Kidney epithelial cell (primary cell): ENCODE measurements at regions not wholly inside any gene's neighbourhood (a gene's known extent, or its start where the extent isn't known, plus 50 kb on each side); places are given as distances from the start of the nearest gene placed in this dataset.
"Not testable (repeated sequence)": the region's sequence is repeated elsewhere in the genome, so short reads cannot be mapped to it uniquely, and the experiment has no call there.

ENCODE experiments used
- DNase-seq: peaks from one replicate; pipeline ENCODE4 v3.0.0-alpha.2; 2010; ENCODE audit warnings: low read depth
- H3K27me3 ChIP-seq: 2 replicates; pipeline ENCODE4 v1.6.0; 2011; ENCODE audit warnings: low read length; ENCODE audit not compliant: control insufficient read depth, insufficient read depth
- H3K36me3 ChIP-seq: 2 replicates; pipeline ENCODE4 v1.5.1; 2011; ENCODE audit warnings: low read length; ENCODE audit not compliant: control insufficient read depth, insufficient read depth
- H3K4me3 ChIP-seq: 2 replicates; pipeline ENCODE4 v1.5.1; 2011; ENCODE audit warnings: low read depth, mild to moderate bottlenecking, control low read depth, low read length
- CTCF ChIP-seq: IDR thresholded peaks from 2 replicates; pipeline ENCODE4 v1.5.1; 2011; ENCODE audit warnings: mild to moderate bottlenecking, moderate library complexity, low read length, control low read depth, inconsistent platforms; ENCODE audit not compliant: insufficient read depth, poor library complexity, severe bottlenecking

- no peak for DNase-seq
- TF ChIP-seq CTCF, result no peak
- no peak overlapping the region for H3K4me3 ChIP-seq
- no peaks in the 10 kb centered on the region for H3K27me3 ChIP-seq
- no peaks in the 10 kb centered on the region for H3K36me3 ChIP-seq
Measured at GRCh38 chr17:52899235-52899634, 740.7 kb upstream of the CA10 start.

- Histone ChIP-seq H3K4me3 (no peak overlapping the region), H3K27me3 (no peaks in the 10 kb centered on the region), H3K36me3 (no peaks in the 10 kb centered on the region)
- DNase-seq, result no peak
- no peak for TF ChIP-seq CTCF
Measured at GRCh38 chr17:52895272-52895671, 736.8 kb upstream of the CA10 start.

GRCh38 chr17:52892334-52892733 is 733.8 kb upstream of the CA10 start:
- H3K36me3 ChIP-seq, result no peaks in the 10 kb centered on the region
- DNase-seq, result no peak
- H3K4me3 ChIP-seq, result no peak overlapping the region
- H3K27me3 ChIP-seq, result no peaks in the 10 kb centered on the region
- TF ChIP-seq CTCF, result no peak

- Histone ChIP-seq H3K36me3 (no peaks in the 10 kb centered on the region), H3K27me3 (peaks cover 4% of the 10 kb centered on the region), H3K4me3 (no peak overlapping the region)
- DNase-seq, result no peak
- no peak for TF ChIP-seq CTCF
Measured at GRCh38 chr17:52885882-52886281, 727.4 kb upstream of the CA10 start.

GRCh38 chr17:52883907-52884491 is 725.5 kb upstream of the CA10 start:
- H3K4me3 ChIP-seq, H3K27me3 ChIP-seq, DNase-seq, H3K36me3 ChIP-seq: not testable (repeated sequence)

GRCh38 chr17:52846767-52847166 is 688.3 kb upstream of the CA10 start:
- not testable (repeated sequence) for DNase-seq, H3K36me3 ChIP-seq, H3K4me3 ChIP-seq, H3K27me3 ChIP-seq

- DNase-seq, result no peak
- no peaks in the 10 kb centered on the region for H3K36me3 ChIP-seq
- H3K27me3 ChIP-seq, result no peaks in the 10 kb centered on the region
- H3K4me3 ChIP-seq, result no peak overlapping the region
- TF ChIP-seq CTCF, result no peak
Measured at GRCh38 chr17:52841971-52842370, 683.5 kb upstream of the CA10 start.
